ENCODE measurements at regions not wholly inside any gene's neighbourhood (a gene's known extent, or its start where the extent isn't known, plus 50 kb on each side); places are given as distances from the start of the nearest gene placed in this dataset.
"Not testable (repeated sequence)": the region's sequence is repeated elsewhere in the genome, so short reads cannot be mapped to it uniquely, and the experiment has no call there.

DNA sequence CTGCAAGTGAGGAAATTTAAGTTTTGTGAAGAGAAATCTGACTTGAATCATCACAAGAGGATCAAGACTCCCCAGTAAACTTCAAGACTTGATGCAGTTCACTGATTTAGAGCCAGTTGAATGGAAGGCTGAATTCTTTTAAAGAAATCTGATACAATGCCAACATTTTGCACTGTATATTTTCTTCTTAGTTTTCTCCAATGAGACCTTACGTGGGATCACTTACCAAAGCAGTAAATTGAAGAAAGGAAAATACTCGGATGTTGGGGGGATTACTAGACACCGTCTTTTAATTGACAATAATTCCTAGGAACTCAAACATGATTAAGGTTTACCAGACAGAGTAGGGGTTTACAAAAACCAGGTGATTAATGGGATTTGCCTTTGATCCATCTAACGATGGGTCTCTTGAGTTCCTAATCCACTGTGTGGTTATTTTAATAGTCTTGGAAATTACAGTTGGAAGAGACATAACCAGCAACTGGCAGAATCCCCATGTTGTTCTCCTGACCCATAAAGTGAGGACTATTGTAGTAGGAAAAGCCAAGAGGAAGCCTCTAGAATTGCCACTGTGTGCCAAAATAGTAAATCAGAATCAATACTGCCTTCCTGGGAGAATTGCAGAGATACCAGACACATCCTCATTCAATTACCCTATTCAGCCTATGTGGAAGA is 354.5 kb downstream of the PID1 start:
- no peak for DNase-seq
- Histone ChIP-seq H3K9ac (ENCODE audit: low read length) (no peak overlapping the region), H3K36me3 (ENCODE audit: insufficient read depth, low read length) (no peaks in the 10 kb centered on the region), H2AFZ (ENCODE audit: low read length) (no peak overlapping the region), H3K27ac (ENCODE audit: low read length) (no peak overlapping the region), H4K20me1 (ENCODE audit: insufficient read depth, low read depth, low read length) (no peaks in the 10 kb centered on the region), H3K27me3 (ENCODE audit: low read length) (no peaks in the 10 kb centered on the region), H3K9me3 (ENCODE audit: low read length) (no peaks in the 10 kb centered on the region), H3K4me3 (ENCODE audit: low read length) (no peak overlapping the region), H3K79me2 (ENCODE audit: low read length) (no peaks in the 10 kb centered on the region), H3K4me2 (ENCODE audit: low read depth, low read length, poor library complexity, severe bottlenecking) (no peak overlapping the region), H3K9me2 (replicated peaks; ENCODE audit: insufficient read depth, low read length) (no peaks in the 10 kb centered on the region), H3K4me1 (ENCODE audit: low read length) (no peaks in the 10 kb centered on the region)

DNA sequence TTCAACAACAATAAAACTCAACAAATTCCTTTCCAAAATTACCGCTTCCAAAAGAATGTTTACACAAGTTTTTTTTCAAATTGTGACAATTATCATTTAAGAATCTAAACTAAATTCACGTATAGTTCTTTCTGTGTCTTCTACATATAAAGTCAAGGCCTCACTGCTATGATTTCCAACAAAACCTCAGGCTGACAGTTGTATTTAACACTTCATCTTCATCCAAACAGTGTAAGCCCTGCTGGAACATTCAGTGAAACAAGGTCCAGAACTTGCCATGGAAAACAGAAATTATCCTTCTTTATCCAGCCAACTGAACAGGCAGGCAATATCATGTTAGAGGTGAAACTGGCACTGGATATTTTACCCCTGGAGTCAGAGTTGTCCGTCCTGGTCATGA is 357.9 kb downstream of the PID1 start:
- Histone ChIP-seq H3K9ac (ENCODE audit: low read length) (no peak overlapping the region), H3K36me3 (ENCODE audit: insufficient read depth, low read length) (no peaks in the 10 kb centered on the region), H3K9me3 (ENCODE audit: low read length) (no peaks in the 10 kb centered on the region), H2AFZ (ENCODE audit: low read length) (no peak overlapping the region), H3K27ac (ENCODE audit: low read length) (no peak overlapping the region), H3K9me2 (replicated peaks; ENCODE audit: insufficient read depth, low read length) (no peaks in the 10 kb centered on the region), H3K4me3 (ENCODE audit: low read length) (no peak overlapping the region), H3K4me1 (ENCODE audit: low read length) (no peaks in the 10 kb centered on the region), H3K79me2 (ENCODE audit: low read length) (no peaks in the 10 kb centered on the region), H3K4me2 (ENCODE audit: low read depth, low read length, poor library complexity, severe bottlenecking) (no peak overlapping the region), H3K27me3 (ENCODE audit: low read length) (no peaks in the 10 kb centered on the region), H4K20me1 (ENCODE audit: insufficient read depth, low read depth, low read length) (no peaks in the 10 kb centered on the region)
- DNase-seq = no peak

DNA sequence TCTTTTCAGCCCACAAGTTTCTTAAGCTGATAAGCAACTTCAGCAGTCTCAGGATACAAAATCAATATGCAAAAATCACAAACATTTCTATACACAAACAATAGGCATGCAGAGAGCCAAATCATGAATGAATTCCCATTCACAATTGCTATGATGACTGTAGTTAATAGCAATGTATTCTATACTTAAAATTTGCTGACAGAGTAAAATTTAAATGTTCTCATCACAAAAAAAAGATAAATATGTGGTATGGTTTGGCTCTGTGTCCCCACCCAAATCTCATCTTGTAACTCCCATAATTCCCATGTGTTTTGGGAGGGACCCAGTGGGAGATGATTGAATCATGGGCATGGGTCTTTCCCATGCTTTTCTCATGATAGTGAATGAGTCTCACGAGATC is 360.2 kb downstream of the PID1 start:
- not testable (repeated sequence) for H3K79me2 ChIP-seq (ENCODE audit: low read length); H3K36me3 ChIP-seq (ENCODE audit: insufficient read depth, low read length); H3K4me1 ChIP-seq (ENCODE audit: low read length)

DNA sequence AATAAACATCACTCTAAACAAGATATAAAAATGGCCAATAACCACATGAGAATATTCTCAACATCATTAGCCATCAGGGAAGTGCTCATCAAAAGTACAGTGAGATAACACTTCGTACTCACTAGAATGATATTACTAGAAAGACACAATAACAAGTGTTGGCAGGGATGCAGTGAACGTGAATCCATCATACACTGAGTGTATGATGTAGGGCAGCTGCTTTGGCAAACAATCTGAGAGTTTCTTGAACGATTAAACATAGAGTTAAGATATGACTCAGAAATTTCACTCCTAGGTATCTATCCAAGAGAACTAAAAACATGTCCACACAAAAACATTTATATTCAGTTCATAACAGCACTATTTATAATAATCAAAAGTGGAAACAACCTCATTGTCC is 368.9 kb downstream of the PID1 start:
- H3K4me1 ChIP-seq (ENCODE audit: low read length) = no peaks in the 10 kb centered on the region
- no peaks in the 10 kb centered on the region for H3K9me2 ChIP-seq (replicated peaks; ENCODE audit: insufficient read depth, low read length)
- H4K20me1 ChIP-seq (ENCODE audit: insufficient read depth, low read depth, low read length) = no peaks in the 10 kb centered on the region
- H2AFZ ChIP-seq (ENCODE audit: low read length) = no peak overlapping the region
- no peaks in the 10 kb centered on the region for H3K9me3 ChIP-seq (ENCODE audit: low read length)
- H3K4me2 ChIP-seq (ENCODE audit: low read depth, low read length, poor library complexity, severe bottlenecking) = no peak overlapping the region
- no peaks in the 10 kb centered on the region for H3K27me3 ChIP-seq (ENCODE audit: low read length)
- H3K79me2 ChIP-seq (ENCODE audit: low read length) = no peaks in the 10 kb centered on the region
- DNase-seq = no peak
- H3K27ac ChIP-seq (ENCODE audit: low read length) = no peak overlapping the region
- no peaks in the 10 kb centered on the region for H3K36me3 ChIP-seq (ENCODE audit: insufficient read depth, low read length)
- H3K9ac ChIP-seq (ENCODE audit: low read length) = no peak overlapping the region
- no peak overlapping the region for H3K4me3 ChIP-seq (ENCODE audit: low read length)

More for the DNA sequence above, 360.2 kb downstream of the PID1 start:
- not testable (repeated sequence) for H3K27me3 ChIP-seq (ENCODE audit: low read length); H3K4me3 ChIP-seq (ENCODE audit: low read length); DNase-seq; H2AFZ ChIP-seq (ENCODE audit: low read length); H4K20me1 ChIP-seq (ENCODE audit: insufficient read depth, low read depth, low read length); H3K4me2 ChIP-seq (ENCODE audit: low read depth, low read length, poor library complexity, severe bottlenecking); H3K27ac ChIP-seq (ENCODE audit: low read length); H3K9me2 ChIP-seq (replicated peaks; ENCODE audit: insufficient read depth, low read length); H3K9ac ChIP-seq (ENCODE audit: low read length); H3K9me3 ChIP-seq (ENCODE audit: low read length)

DNA sequence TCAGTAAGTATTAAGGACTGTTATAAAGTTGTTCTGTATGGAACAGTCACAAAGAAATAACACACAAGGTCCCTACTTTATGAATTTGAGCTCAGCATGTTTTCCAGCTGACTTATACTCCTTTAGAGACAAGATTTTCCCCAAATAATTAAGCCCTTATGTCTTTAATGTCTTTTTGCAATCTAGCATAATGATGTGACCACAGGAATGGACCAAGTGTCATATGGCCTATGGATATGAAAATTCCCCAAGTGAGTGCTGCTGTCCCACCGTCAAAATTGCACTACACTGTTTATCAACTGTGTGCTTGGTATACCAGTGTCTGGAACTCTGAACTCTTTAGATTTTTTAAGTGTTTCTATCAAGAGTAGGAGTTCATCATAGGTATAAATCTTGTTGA is 369.6 kb downstream of the PID1 start:
- Histone ChIP-seq H3K9me3 (ENCODE audit: low read length) (no peaks in the 10 kb centered on the region; the same call in 1 of the 2 replicates), H3K27ac (ENCODE audit: low read length) (no peak overlapping the region), H3K4me2 (ENCODE audit: low read depth, low read length, poor library complexity, severe bottlenecking) (no peak overlapping the region), H3K36me3 (ENCODE audit: insufficient read depth, low read length) (no peaks in the 10 kb centered on the region), H3K79me2 (ENCODE audit: low read length) (no peaks in the 10 kb centered on the region), H3K9ac (ENCODE audit: low read length) (no peak overlapping the region), H3K9me2 (replicated peaks; ENCODE audit: insufficient read depth, low read length) (no peaks in the 10 kb centered on the region), H3K4me1 (ENCODE audit: low read length) (no peaks in the 10 kb centered on the region), H3K4me3 (ENCODE audit: low read length) (no peak overlapping the region), H4K20me1 (ENCODE audit: insufficient read depth, low read depth, low read length) (no peaks in the 10 kb centered on the region), H3K27me3 (ENCODE audit: low read length) (no peaks in the 10 kb centered on the region), H2AFZ (ENCODE audit: low read length) (no peak overlapping the region)
- no peak for DNase-seq

DNA sequence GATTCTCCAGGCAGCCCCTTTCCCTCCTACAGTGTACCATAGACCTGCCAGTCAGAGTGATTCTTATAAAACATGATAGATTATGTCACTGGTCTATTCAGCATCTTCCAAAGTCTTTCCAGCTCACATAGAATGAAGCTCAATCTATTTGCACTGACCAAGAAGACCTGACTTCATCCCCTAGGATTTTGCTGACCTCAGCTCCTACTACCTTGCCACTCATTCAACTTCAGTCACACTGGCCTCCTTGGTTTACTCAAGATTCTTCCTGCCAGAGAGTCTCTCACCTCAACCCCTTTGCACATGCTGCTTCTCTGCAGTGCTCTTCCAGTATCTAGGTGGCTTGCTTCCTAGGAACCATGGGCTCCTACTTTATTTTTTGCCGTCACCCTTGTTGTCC is 392.9 kb downstream of the PID1 start:
- no peaks in the 10 kb centered on the region for H3K79me2 ChIP-seq (ENCODE audit: low read length)
- H2AFZ ChIP-seq (ENCODE audit: low read length) = no peak overlapping the region
- H3K9me3 ChIP-seq (ENCODE audit: low read length) = no peaks in the 10 kb centered on the region
- H3K36me3 ChIP-seq (ENCODE audit: insufficient read depth, low read length) = no peaks in the 10 kb centered on the region
- no peak overlapping the region for H3K9ac ChIP-seq (ENCODE audit: low read length)
- DNase-seq = no peak
- no peak overlapping the region for H3K27ac ChIP-seq (ENCODE audit: low read length)
- H3K27me3 ChIP-seq (ENCODE audit: low read length) = no peaks in the 10 kb centered on the region
- no peak overlapping the region for H3K4me2 ChIP-seq (ENCODE audit: low read depth, low read length, poor library complexity, severe bottlenecking)
- no peaks in the 10 kb centered on the region for H3K9me2 ChIP-seq (replicated peaks; ENCODE audit: insufficient read depth, low read length)
- H3K4me1 ChIP-seq (ENCODE audit: low read length) = no peaks in the 10 kb centered on the region
- no peaks in the 10 kb centered on the region for H4K20me1 ChIP-seq (ENCODE audit: insufficient read depth, low read depth, low read length)
- no peak overlapping the region for H3K4me3 ChIP-seq (ENCODE audit: low read length)

DNA sequence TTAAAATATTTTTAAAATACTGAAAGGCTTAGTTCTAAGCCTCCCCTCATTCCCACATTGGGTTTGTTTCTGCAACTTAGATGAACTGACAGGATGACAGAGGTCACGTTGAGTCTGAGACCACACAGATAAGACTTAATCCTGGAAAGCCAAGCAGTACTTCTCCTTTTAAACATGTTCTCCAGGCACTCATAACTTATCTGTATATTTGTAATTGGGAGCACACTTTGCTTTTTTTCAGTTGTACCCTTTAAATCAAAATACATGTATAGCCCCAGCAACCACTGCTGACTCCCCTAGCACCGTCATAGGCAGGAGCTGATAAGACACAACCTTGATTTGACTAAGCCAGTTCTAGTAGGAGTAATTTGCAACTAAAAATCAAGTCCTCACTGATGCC is 394.8 kb downstream of the PID1 start:
- Histone ChIP-seq H3K27ac (ENCODE audit: low read length) (no peak overlapping the region), H2AFZ (ENCODE audit: low read length) (no peak overlapping the region), H3K4me2 (ENCODE audit: low read depth, low read length, poor library complexity, severe bottlenecking) (no peak overlapping the region), H3K79me2 (ENCODE audit: low read length) (no peaks in the 10 kb centered on the region), H3K9me2 (replicated peaks; ENCODE audit: insufficient read depth, low read length) (no peaks in the 10 kb centered on the region), H3K4me1 (ENCODE audit: low read length) (no peaks in the 10 kb centered on the region), H3K9ac (ENCODE audit: low read length) (no peak overlapping the region), H4K20me1 (ENCODE audit: insufficient read depth, low read depth, low read length) (no peaks in the 10 kb centered on the region), H3K4me3 (ENCODE audit: low read length) (no peak overlapping the region), H3K9me3 (ENCODE audit: low read length) (no peaks in the 10 kb centered on the region), H3K36me3 (ENCODE audit: insufficient read depth, low read length) (no peaks in the 10 kb centered on the region), H3K27me3 (ENCODE audit: low read length) (no peaks in the 10 kb centered on the region)
- DNase-seq = no peak

DNA sequence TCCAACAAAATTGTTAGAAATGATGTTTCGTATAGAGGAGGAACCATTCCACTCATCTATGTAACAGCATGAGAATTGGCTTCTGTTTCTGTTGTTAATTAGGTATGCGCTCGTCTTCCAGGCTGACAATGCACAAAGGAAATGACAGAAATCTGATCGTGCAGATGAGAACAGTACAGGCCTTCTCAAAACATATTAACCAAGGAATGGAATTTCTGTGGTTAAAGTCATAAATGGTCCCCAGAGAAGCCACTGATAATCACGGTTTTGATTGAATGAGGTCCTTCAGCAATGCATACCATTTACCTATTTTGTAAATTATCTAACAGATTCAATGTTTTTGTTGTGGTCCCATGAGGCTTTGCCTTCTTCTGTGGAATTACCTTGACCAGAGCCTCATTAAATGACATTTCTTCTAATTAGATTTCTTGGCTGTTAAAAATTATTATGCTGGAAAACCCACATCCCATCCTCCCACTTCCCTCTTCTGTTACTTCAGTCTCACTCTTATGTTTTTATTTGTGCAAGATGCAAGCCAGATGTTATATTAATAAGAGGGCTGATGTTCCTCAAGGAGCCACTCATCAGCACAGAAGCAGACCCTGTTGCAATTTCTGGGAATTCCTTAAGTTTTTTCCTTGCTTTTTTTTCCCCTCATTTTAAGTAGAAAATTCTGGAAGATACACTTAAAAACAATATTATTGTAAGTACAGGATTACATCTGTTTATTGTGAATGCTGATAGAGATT is 395.8 kb downstream of the PID1 start:
- no peaks in the 10 kb centered on the region for H3K27me3 ChIP-seq (ENCODE audit: low read length)
- DNase-seq = no peak

More for the DNA sequence above, 395.8 kb downstream of the PID1 start:
- H2AFZ ChIP-seq (ENCODE audit: low read length) = no peak overlapping the region
- no peaks in the 10 kb centered on the region for H3K9me2 ChIP-seq (replicated peaks; ENCODE audit: insufficient read depth, low read length)
- no peaks in the 10 kb centered on the region for H3K36me3 ChIP-seq (ENCODE audit: insufficient read depth, low read length)
- H3K9me3 ChIP-seq (ENCODE audit: low read length) = no peaks in the 10 kb centered on the region
- no peaks in the 10 kb centered on the region for H3K79me2 ChIP-seq (ENCODE audit: low read length)
- H3K9ac ChIP-seq (ENCODE audit: low read length) = no peak overlapping the region
- H4K20me1 ChIP-seq (ENCODE audit: insufficient read depth, low read depth, low read length) = no peaks in the 10 kb centered on the region
- no peak overlapping the region for H3K4me2 ChIP-seq (ENCODE audit: low read depth, low read length, poor library complexity, severe bottlenecking)
- no peak overlapping the region for H3K27ac ChIP-seq (ENCODE audit: low read length)
- H3K4me1 ChIP-seq (ENCODE audit: low read length) = no peaks in the 10 kb centered on the region
- no peak overlapping the region for H3K4me3 ChIP-seq (ENCODE audit: low read length)

All from Karpas-422 (cell line).